ENCODE measurements at regions not wholly inside any gene's neighbourhood (a gene's known extent, or its start where the extent isn't known, plus 50 kb on each side); places are given as distances from the start of the nearest gene placed in this dataset.

DNA sequence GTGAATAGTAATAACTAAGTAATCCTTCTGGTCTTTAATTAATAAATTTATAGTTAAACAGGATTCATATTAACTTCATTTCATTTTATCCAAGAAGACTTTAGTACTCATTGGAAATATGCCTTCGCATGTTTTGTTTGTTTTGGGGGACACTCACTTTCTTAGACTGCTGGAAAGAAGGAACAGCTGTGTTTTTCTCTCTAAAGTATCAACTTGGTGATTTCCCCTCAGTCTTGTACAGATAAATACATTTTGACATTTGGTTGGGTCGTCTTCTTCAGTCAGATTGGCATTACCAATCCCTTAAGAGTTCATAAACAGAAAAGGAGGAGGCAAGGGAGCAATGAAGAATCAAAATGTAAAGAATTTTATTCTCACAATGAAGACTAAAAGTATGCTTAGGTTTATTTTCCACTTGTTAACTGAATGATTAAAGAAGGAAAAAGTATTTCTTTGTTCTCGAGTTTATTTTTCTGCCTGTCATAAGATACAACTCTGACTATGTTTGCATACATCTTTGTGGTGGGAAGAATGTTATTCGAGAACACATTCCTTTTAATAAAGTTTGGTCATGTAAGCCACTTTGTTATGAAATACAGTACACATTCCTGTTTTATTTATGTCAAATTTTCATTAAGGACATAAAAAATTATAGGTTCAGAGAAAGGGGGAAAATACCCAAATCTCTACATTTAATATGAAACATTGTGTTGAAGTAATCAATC lies 140.2 kb downstream of the GMNC start:
- no peaks in the 10 kb centered on the region for H3K36me3 ChIP-seq (ENCODE audit: insufficient read depth, low read length)
- WGBS = 94% methylated on average over 2 of the region's 4 CpGs
- no peaks in the 10 kb centered on the region for H3K9me3 ChIP-seq (ENCODE audit: insufficient read depth, low read depth, low read length)
- no peaks in the 10 kb centered on the region for H3K4me1 ChIP-seq (ENCODE audit: insufficient read depth, low read length)
- H3K9ac ChIP-seq (ENCODE audit: low read depth, low read length) = no peak overlapping the region
- H3K4me3 ChIP-seq (ENCODE audit: low read length) = no peak overlapping the region
- no peaks in the 10 kb centered on the region for H3K27me3 ChIP-seq (ENCODE audit: insufficient read depth, low read length)
- H3K27ac ChIP-seq (ENCODE audit: low read depth, low read length) = no peak overlapping the region

DNA sequence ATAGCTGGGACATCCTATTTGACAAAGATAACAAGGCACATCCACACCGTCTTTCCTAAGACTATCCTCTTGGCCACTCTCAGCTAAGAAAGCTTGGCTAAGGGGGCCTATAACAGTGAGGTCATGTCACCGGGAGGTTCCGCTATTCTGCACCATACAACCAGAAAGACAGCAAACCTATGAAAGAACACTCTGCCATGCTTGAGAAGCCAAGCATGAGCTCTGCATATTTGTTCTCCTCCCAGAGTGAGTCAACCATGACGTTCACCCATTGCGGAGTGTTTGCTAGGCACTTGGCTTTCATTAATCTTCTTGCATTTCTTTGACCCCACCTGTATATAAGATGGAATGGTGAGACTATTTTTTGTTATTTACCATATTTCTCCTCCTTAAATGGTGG lies 141.2 kb downstream of the GMNC start:
- Histone ChIP-seq H3K4me1 (ENCODE audit: insufficient read depth, low read length) (no peaks in the 10 kb centered on the region), H3K4me3 (ENCODE audit: low read length) (no peak overlapping the region), H3K36me3 (ENCODE audit: insufficient read depth, low read length) (no peaks in the 10 kb centered on the region), H3K27ac (ENCODE audit: low read depth, low read length) (no peak overlapping the region), H3K27me3 (ENCODE audit: insufficient read depth, low read length) (no peaks in the 10 kb centered on the region), H3K9me3 (ENCODE audit: insufficient read depth, low read depth, low read length) (no peaks in the 10 kb centered on the region), H3K9ac (ENCODE audit: low read depth, low read length) (no peak overlapping the region)
- WGBS = 98% methylated on average over 5 of the region's 5 CpGs

DNA sequence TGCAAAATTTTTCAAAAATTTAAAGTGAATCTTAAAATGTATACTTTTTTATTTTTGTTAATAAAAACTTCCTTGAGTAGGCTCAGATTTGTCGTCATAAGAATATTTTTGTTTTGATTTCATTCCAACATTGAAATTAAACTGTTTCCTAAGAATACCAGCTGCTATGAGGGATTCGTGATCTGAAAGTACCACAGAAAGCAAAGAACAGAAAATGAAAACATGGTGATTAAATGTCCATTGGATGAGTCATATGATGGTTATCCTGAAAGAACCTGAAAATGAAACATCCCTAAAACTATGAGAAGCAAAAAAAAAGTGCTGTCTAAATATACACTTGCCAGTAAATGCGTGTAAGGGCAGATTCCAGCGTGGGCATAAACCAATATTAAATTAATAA lies 143.8 kb downstream of the GMNC start:
- Histone ChIP-seq H3K9ac (ENCODE audit: low read depth, low read length) (no peak overlapping the region), H3K9me3 (ENCODE audit: insufficient read depth, low read depth, low read length) (no peaks in the 10 kb centered on the region), H3K27me3 (ENCODE audit: insufficient read depth, low read length) (no peaks in the 10 kb centered on the region), H3K4me1 (ENCODE audit: insufficient read depth, low read length) (no peaks in the 10 kb centered on the region), H3K4me3 (ENCODE audit: low read length) (no peak overlapping the region), H3K27ac (ENCODE audit: low read depth, low read length) (no peak overlapping the region), H3K36me3 (ENCODE audit: insufficient read depth, low read length) (no peaks in the 10 kb centered on the region)
- WGBS = 98% methylated on average over 3 of the region's 4 CpGs

DNA sequence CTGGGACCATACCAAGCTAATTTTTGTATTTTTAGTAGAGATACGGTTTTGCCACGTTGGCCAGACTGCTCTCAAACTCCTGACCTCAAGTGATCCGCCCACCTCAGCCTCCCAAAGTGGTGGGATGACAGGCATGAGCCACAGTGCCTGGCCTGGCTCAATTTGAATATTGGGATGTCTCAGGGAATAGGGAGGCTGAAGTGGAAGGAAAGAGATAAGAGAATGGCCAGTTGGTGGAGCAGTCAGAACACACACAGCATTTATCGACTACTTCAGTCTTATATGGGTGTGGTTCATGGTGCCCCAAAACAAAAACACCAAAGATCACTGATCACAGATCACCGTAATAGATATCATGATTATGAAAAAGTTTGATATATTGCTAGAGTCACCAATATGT lies 144.4 kb downstream of the GMNC start:
- no peaks in the 10 kb centered on the region for H3K4me1 ChIP-seq (ENCODE audit: insufficient read depth, low read length)
- H3K27ac ChIP-seq (ENCODE audit: low read depth, low read length) = no peak overlapping the region
- no peak overlapping the region for H3K9ac ChIP-seq (ENCODE audit: low read depth, low read length)
- no peak overlapping the region for H3K4me3 ChIP-seq (ENCODE audit: low read length)
- 75% methylated on average over 4 of the region's 5 CpGs for WGBS
- H3K9me3 ChIP-seq (ENCODE audit: insufficient read depth, low read depth, low read length) = no peaks in the 10 kb centered on the region
- no peaks in the 10 kb centered on the region for H3K27me3 ChIP-seq (ENCODE audit: insufficient read depth, low read length)
- H3K36me3 ChIP-seq (ENCODE audit: insufficient read depth, low read length) = no peaks in the 10 kb centered on the region

DNA sequence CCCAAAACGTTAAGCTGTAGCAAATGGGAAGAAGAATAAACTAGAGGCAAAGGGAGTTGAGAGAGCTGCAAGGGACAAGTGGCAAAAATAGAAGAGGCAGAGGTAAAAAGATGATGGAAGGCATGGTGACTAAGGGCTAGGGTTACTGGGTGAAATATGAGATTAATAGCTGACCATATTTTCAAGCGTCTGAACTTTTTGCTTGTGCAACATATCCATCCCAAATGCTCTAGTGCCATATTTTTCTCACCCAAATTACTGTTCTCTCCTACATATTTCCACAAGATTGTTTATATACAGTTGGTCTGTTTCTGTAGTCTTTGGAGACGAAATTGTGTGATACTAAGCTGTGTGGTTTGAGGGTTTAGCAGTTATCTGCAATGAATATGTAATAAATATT lies 145.5 kb downstream of the GMNC start:
- Histone ChIP-seq H3K4me3 (ENCODE audit: low read length) (no peak overlapping the region), H3K36me3 (ENCODE audit: insufficient read depth, low read length) (no peaks in the 10 kb centered on the region), H3K27ac (ENCODE audit: low read depth, low read length) (no peak overlapping the region), H3K9me3 (ENCODE audit: insufficient read depth, low read depth, low read length) (no peaks in the 10 kb centered on the region), H3K4me1 (ENCODE audit: insufficient read depth, low read length) (no peaks in the 10 kb centered on the region), H3K9ac (ENCODE audit: low read depth, low read length) (no peak overlapping the region), H3K27me3 (ENCODE audit: insufficient read depth, low read length) (no peaks in the 10 kb centered on the region)
- 89% methylated on average over 3 of the region's 3 CpGs for WGBS

DNA sequence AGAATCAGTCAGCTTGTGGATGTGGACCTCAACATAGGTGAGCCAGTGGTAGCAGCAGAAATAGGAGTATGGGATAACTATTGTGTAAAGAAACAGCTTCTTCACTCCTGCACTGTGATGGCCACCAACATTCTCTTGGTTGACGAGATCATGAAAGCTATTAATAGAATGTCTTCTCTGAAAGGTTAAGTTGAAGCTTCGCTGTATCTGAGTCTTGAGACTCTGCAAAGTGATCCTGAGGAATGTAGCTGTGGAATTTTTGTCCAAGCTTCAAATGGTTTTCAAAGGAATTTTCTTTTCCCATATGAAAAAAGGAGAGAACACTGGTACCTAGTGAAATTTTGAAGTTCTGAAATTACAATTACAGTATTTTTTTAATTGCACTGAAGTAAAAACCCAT lies 146.3 kb downstream of the GMNC start:
- no peak overlapping the region for H3K9ac ChIP-seq (ENCODE audit: low read depth, low read length)
- no peak overlapping the region for H3K4me3 ChIP-seq (ENCODE audit: low read length)
- H3K27ac ChIP-seq (ENCODE audit: low read depth, low read length) = no peak overlapping the region
- H3K4me1 ChIP-seq (ENCODE audit: insufficient read depth, low read length) = no peaks in the 10 kb centered on the region
- H3K27me3 ChIP-seq (ENCODE audit: insufficient read depth, low read length) = no peaks in the 10 kb centered on the region
- no peaks in the 10 kb centered on the region for H3K9me3 ChIP-seq (ENCODE audit: insufficient read depth, low read depth, low read length)
- H3K36me3 ChIP-seq (ENCODE audit: insufficient read depth, low read length) = no peaks in the 10 kb centered on the region
- 94% methylated on average over 2 of the region's 2 CpGs for WGBS

DNA sequence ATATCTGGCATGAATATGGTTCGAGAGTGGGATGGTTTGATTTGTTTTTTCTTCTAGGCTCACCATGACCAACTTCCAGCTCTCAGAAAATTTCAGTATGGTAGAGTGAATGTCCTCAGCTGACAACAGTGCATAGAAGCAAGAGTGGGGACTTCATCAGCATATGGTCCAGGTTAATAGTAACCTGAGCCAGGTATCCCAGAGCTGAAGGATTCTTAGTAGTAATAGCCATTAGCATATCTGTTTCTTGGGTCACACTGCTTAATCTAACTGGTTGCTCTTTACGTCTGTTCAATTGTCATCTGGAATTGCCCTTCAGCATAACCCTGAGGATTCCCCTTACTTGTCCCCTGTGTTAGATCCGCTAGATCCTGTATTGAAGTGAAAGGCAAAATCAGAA lies 151.8 kb downstream of the GMNC start:
- no peak overlapping the region for H3K9ac ChIP-seq (ENCODE audit: low read depth, low read length)
- no peaks in the 10 kb centered on the region for H3K36me3 ChIP-seq (ENCODE audit: insufficient read depth, low read length)
- H3K27me3 ChIP-seq (ENCODE audit: insufficient read depth, low read length) = no peaks in the 10 kb centered on the region
- peaks cover 6% of the 10 kb centered on the region; the same call in 1 of the 2 replicates for H3K4me1 ChIP-seq (ENCODE audit: insufficient read depth, low read length)
- H3K4me3 ChIP-seq (ENCODE audit: low read length) = no peak overlapping the region
- 88% methylated on average over 3 of the region's 3 CpGs for WGBS
- H3K9me3 ChIP-seq (ENCODE audit: insufficient read depth, low read depth, low read length) = no peaks in the 10 kb centered on the region
- H3K27ac ChIP-seq (ENCODE audit: low read depth, low read length) = no peak overlapping the region

DNA sequence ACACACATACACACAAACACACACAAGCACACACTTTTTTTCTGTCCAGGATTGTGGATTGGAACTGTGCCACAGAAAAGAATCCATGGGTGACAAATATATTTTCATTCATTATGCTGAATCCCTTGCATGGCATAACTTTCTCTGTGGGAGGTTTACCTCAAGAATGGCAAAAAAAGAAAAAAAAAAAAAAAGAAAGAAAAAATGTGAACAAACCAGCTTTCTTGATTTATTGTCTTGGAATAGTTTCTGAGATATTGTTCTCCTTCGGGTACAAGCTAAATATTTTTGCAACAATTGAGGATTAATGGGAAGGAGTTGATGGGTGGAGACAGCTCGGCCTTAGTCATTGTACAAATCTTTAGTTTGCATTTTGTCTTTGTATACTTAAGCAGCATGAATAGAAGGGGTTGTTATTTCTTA lies 153.1 kb downstream of the GMNC start:
- Histone ChIP-seq H3K4me1 (ENCODE audit: insufficient read depth, low read length) (peaks cover 6% of the 10 kb centered on the region; the same call in 1 of the 2 replicates), H3K27me3 (ENCODE audit: insufficient read depth, low read length) (no peaks in the 10 kb centered on the region), H3K36me3 (ENCODE audit: insufficient read depth, low read length) (no peaks in the 10 kb centered on the region), H3K9ac (ENCODE audit: low read depth, low read length) (no peak overlapping the region), H3K9me3 (ENCODE audit: insufficient read depth, low read depth, low read length) (no peaks in the 10 kb centered on the region), H3K27ac (ENCODE audit: low read depth, low read length) (no peak overlapping the region), H3K4me3 (ENCODE audit: low read length) (no peak overlapping the region)
- WGBS = 83% methylated on average over 2 of the region's 2 CpGs

Measured in HUES64 (cell line).